GM20431 (cell line): ENCODE measurements at regions not wholly inside any gene's neighbourhood (a gene's known extent, or its start where the extent isn't known, plus 50 kb on each side); places are given as distances from the start of the nearest gene placed in this dataset.
"Not testable (repeated sequence)": the region's sequence is repeated elsewhere in the genome, so short reads cannot be mapped to it uniquely, and the experiment has no call there.

Experiments
- in situ Hi-C: fragments of 300-500 bp; cut with MseI, MboI; formaldehyde crosslinking; loops from one replicate; pipeline ENCODE4 v1.15.0; 2020; ENCODE audit warnings: low sequenced_read_pairs; ENCODE audit not compliant: unreplicated experiment

GRCh38 chr5:68862560-68862959, 231.3 kb upstream of the SLC30A5 start:
- in situ Hi-C loops, result no loop called here

GRCh38 chr5:68865192-68865591, 228.6 kb upstream of the SLC30A5 start:
- in situ Hi-C loops, result not testable (repeated sequence)

GRCh38 chr5:68872088-68872839, 221.6 kb upstream of the SLC30A5 start:
- in situ Hi-C loops, result no loop called here

GRCh38 chr5:68873198-68873597, 220.6 kb upstream of the SLC30A5 start:
- in situ Hi-C loops, result no loop called here

GRCh38 chr5:68875351-68875750, 218.5 kb upstream of the SLC30A5 start:
- in situ Hi-C loops, result no loop called here

- in situ Hi-C loops, result no loop called here
These were observed 210.4 kb upstream of the SLC30A5 start for GRCh38 chr5:68883436-68883835.

GRCh38 chr5:68884144-68884754, 209.6 kb upstream of the SLC30A5 start:
- in situ Hi-C loops, result no loop called here

GRCh38 chr5:68884883-68885282, 208.9 kb upstream of the SLC30A5 start:
- in situ Hi-C loops, result no loop called here

- in situ Hi-C loops, result no loop called here
These were observed 207.0 kb upstream of the SLC30A5 start for GRCh38 chr5:68886814-68887213.

- in situ Hi-C loops, result no loop called here
These were observed 202.1 kb upstream of the SLC30A5 start for GRCh38 chr5:68891718-68892117.

- in situ Hi-C loops, result no loop called here
These were observed 199.1 kb upstream of the SLC30A5 start for GRCh38 chr5:68894673-68895072.

- in situ Hi-C loops, result no loop called here
These were observed 194.8 kb upstream of the SLC30A5 start for GRCh38 chr5:68898951-68899471.

GRCh38 chr5:68911840-68912690, 181.7 kb upstream of the SLC30A5 start:
- in situ Hi-C loops, result no loop called here

GRCh38 chr5:68915079-68915478, 178.7 kb upstream of the SLC30A5 start:
- in situ Hi-C loops, result no loop called here

- in situ Hi-C loops, result no loop called here
These were observed 175.5 kb upstream of the SLC30A5 start for GRCh38 chr5:68918306-68918705.

- in situ Hi-C loops, result no loop called here
These were observed 173.8 kb upstream of the SLC30A5 start for GRCh38 chr5:68919988-68920490.

- in situ Hi-C loops, result no loop called here
These were observed 172.9 kb upstream of the SLC30A5 start for GRCh38 chr5:68920888-68921287.

GRCh38 chr5:68922172-68922987, 171.4 kb upstream of the SLC30A5 start:
- in situ Hi-C loops, result no loop called here

GRCh38 chr5:68924481-68925145, 169.2 kb upstream of the SLC30A5 start:
- in situ Hi-C loops, result no loop called here
